ENCODE measurements at regions not wholly inside any gene's neighbourhood (a gene's known extent, or its start where the extent isn't known, plus 50 kb on each side); places are given as distances from the start of the nearest gene placed in this dataset.

GRCh38 chr4:79148369-79148768 lies 177.5 kb downstream of the NAA11 start:
- intact Hi-C loops (cut with micrococcal nuclease) = no loop called here
- H3K27ac ChIP-seq (ENCODE audit: low read length in 2 of 2) = no peak overlapping the region
- peaks cover 0 to 4% (median under 1%) of the 10 kb centered on the region in 3 donors for H3K9me3 ChIP-seq (ENCODE audit: control extremely low read depth in 1 of 3, control insufficient read depth in 2 of 3, insufficient read depth in 1 of 3, low read length in 2 of 3)
- no peak overlapping the region for H3K4me3 ChIP-seq (ENCODE audit: control extremely low read depth in 1 of 5, extremely low read depth in 1 of 5, insufficient read depth in 1 of 5, low read depth in 2 of 5, low read length in 4 of 5)
- Mint-ChIP-seq H3K27me3 (no peaks in the 10 kb centered on the region), H3K4me3 (no peak overlapping the region), H3K4me1 (no peaks in the 10 kb centered on the region), H3K9me3 (ENCODE audit: insufficient read depth) (no peaks in the 10 kb centered on the region), H3K27ac (no peak overlapping the region)
- H2AFZ ChIP-seq (ENCODE audit: insufficient read depth, low read depth, low read length, poor library complexity, severe bottlenecking) = no peak overlapping the region
- H3K9ac ChIP-seq (ENCODE audit: low read length) = no peak overlapping the region
- WGBS (ENCODE audit: insufficient coverage) = no CpG with 5 or more reads among the region's 2 CpGs
- ATAC-seq (ENCODE audit: low read depth) = no peak
- no peak overlapping the region for H3K4me2 ChIP-seq (replicated peaks; ENCODE audit: low read depth, low read length, poor library complexity, severe bottlenecking)
- no peaks in the 10 kb centered on the region for H3K79me2 ChIP-seq (ENCODE audit: control insufficient read depth, insufficient read depth, low read length)
- ChIA-PET POLR2A (no interaction called here), CTCF (no interaction called here)
- H3K4me1 ChIP-seq (ENCODE audit: control insufficient read depth in 2 of 2, insufficient read depth in 2 of 2, low read length in 2 of 2) = no peaks in the 10 kb centered on the region
- no peaks in the 10 kb centered on the region for H3K36me3 ChIP-seq (replicated peaks in 1 of 2; ENCODE audit: control extremely low read depth in 1 of 2, control insufficient read depth in 1 of 2, extremely low read depth in 1 of 2, insufficient read depth in 2 of 2, low read length in 1 of 2)
- H3K27me3 ChIP-seq (replicated peaks in 1 of 4; ENCODE audit: control extremely low read depth in 1 of 4, control insufficient read depth in 3 of 4, insufficient read depth in 4 of 4, low read length in 3 of 4) = no peaks in the 10 kb centered on the region
- TF ChIP-seq, protein P1, sequence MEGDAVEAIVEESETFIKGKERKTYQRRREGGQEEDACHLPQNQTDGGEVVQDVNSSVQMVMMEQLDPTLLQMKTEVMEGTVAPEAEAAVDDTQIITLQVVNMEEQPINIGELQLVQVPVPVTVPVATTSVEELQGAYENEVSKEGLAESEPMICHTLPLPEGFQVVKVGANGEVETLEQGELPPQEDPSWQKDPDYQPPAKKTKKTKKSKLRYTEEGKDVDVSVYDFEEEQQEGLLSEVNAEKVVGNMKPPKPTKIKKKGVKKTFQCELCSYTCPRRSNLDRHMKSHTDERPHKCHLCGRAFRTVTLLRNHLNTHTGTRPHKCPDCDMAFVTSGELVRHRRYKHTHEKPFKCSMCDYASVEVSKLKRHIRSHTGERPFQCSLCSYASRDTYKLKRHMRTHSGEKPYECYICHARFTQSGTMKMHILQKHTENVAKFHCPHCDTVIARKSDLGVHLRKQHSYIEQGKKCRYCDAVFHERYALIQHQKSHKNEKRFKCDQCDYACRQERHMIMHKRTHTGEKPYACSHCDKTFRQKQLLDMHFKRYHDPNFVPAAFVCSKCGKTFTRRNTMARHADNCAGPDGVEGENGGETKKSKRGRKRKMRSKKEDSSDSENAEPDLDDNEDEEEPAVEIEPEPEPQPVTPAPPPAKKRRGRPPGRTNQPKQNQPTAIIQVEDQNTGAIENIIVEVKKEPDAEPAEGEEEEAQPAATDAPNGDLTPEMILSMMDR (IDR thresholded peaks at IDR 0.05) = no peak
- TF ChIP-seq EZH2 (IDR thresholded peaks at IDR 0.05; ENCODE audit: borderline replicate concordance, insufficient read depth, low read depth, low read length, poor library complexity, severe bottlenecking) = no peak
- no peaks in the 10 kb centered on the region for H4K20me1 ChIP-seq (ENCODE audit: control insufficient read depth, insufficient read depth, low read length, poor library complexity, severe bottlenecking)
- no peak for DNase-seq

DNA sequence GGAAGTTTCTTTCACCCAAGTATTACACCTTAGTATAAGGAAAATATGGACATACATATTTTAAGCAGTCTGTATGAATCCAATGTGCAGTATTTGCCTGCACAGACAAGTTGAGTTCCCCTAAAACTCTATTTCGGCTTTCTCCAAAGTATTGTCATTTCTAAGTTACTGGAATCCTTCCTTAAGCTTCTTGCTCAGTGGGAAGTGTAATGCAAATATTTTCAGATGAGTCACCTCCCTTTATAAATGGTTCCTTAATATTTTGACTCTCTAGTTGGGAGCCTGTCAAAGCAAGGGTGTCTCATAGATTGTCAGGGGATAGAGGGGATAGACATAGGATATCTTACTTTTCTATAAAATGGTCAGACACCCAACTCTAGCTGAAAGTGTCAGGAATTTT lies 178.6 kb downstream of the NAA11 start:
- Histone ChIP-seq H2AFZ (ENCODE audit: insufficient read depth, low read depth, low read length, poor library complexity, severe bottlenecking) (no peak overlapping the region), H3K79me2 (ENCODE audit: control insufficient read depth, insufficient read depth, low read length) (no peaks in the 10 kb centered on the region), H3K27ac (ENCODE audit: low read length in 2 of 2) (no peak overlapping the region), H3K36me3 (replicated peaks in 1 of 2; ENCODE audit: control extremely low read depth in 1 of 2, control insufficient read depth in 1 of 2, extremely low read depth in 1 of 2, insufficient read depth in 2 of 2, low read length in 1 of 2) (no peaks in the 10 kb centered on the region), H3K4me2 (replicated peaks; ENCODE audit: low read depth, low read length, poor library complexity, severe bottlenecking) (no peak overlapping the region), H3K9ac (ENCODE audit: low read length) (no peak overlapping the region), H3K4me1 (ENCODE audit: control insufficient read depth in 2 of 2, insufficient read depth in 2 of 2, low read length in 2 of 2) (no peaks in the 10 kb centered on the region), H3K4me3 (ENCODE audit: control extremely low read depth in 1 of 5, extremely low read depth in 1 of 5, insufficient read depth in 1 of 5, low read depth in 2 of 5, low read length in 4 of 5) (no peak overlapping the region), H4K20me1 (ENCODE audit: control insufficient read depth, insufficient read depth, low read length, poor library complexity, severe bottlenecking) (no peaks in the 10 kb centered on the region), H3K27me3 (replicated peaks in 1 of 4; ENCODE audit: control extremely low read depth in 1 of 4, control insufficient read depth in 3 of 4, insufficient read depth in 4 of 4, low read length in 3 of 4) (no peaks in the 10 kb centered on the region), H3K9me3 (ENCODE audit: control extremely low read depth in 1 of 3, control insufficient read depth in 2 of 3, insufficient read depth in 1 of 3, low read length in 2 of 3) (peaks cover 0 to 4% (median 2%) of the 10 kb centered on the region in 3 donors)
- Mint-ChIP-seq H3K27me3 (no peaks in the 10 kb centered on the region), H3K9me3 (ENCODE audit: insufficient read depth) (no peaks in the 10 kb centered on the region), H3K4me3 (no peak overlapping the region), H3K4me1 (no peaks in the 10 kb centered on the region), H3K27ac (no peak overlapping the region)
- ChIA-PET CTCF (interaction anchor here (0.7 kb wide), 1 partner anchor 155 kb away, joined by 5 read pairs; no protein-coding TSS in a partner anchor), POLR2A (no interaction called here)
- DNase-seq (no peak), ATAC-seq (ENCODE audit: low read depth) (no peak)
- TF ChIP-seq, protein P1 (IDR thresholded peaks at IDR 0.05) = no peak
- TF ChIP-seq EZH2 (IDR thresholded peaks at IDR 0.05; ENCODE audit: borderline replicate concordance, insufficient read depth, low read depth, low read length, poor library complexity, severe bottlenecking) = no peak
- intact Hi-C loops (cut with micrococcal nuclease) = no loop called here
- no CpG with 5 or more reads among the region's 1 CpG for WGBS (ENCODE audit: insufficient coverage)
